PC-3 (cell line): ENCODE measurements at regions not wholly inside any gene's neighbourhood (a gene's known extent, or its start where the extent isn't known, plus 50 kb on each side); places are given as distances from the start of the nearest gene placed in this dataset.

Experiments
- ATAC-seq: fragments of 200-7000 bp; cut with Tn5 transposase; 2 replicates; pipeline ENCODE4 v1.9.1; 2020; ENCODE audit warnings: mild to moderate bottlenecking, moderate library complexity
- BruUV-seq: library from RNA; stranded (reverse); fragments of 400-500 nt; replicated peaks from 2 replicates; lab custom pipeline; 2021; lab: Mats Ljungman, UMichigan
- CTCF ChIA-PET: fragments of 300-600 bp; sonication (Branson Sonifier 250); formaldehyde crosslinking; loops from one replicate; lab custom pipeline; 2022; ENCODE audit warnings: antibody characterized with exemption; lab: Charles Lee
- POLR2A ChIA-PET: fragments of 300-600 bp; sonication (Branson Sonifier 250); formaldehyde crosslinking; loops from one replicate; lab custom pipeline; 2022; ENCODE audit warnings: antibody characterized with exemption; ENCODE audit not compliant: unreplicated experiment; lab: Charles Lee
- DNase-seq: peaks from one replicate; pipeline ENCODE4 v3.0.0-alpha.2; 2015
- H2AFZ ChIP-seq: fragments of 300-600 bp; sonication (generic); 2 replicates; pipeline ENCODE4 v1.6.0; 2016; ENCODE audit warnings: antibody characterized with exemption, low read length
- H3F3A ChIP-seq: fragments of 300-600 bp; sonication (generic); one replicate; pipeline ENCODE4 v1.6.0; 2017; ENCODE audit warnings: antibody characterized with exemption, low read length, control low read depth, mild to moderate bottlenecking; ENCODE audit not compliant: unreplicated experiment
- H3K27ac ChIP-seq: fragments of 300-600 bp; sonication (generic); 2 replicates; pipeline ENCODE4 v1.5.1; 2016; ENCODE audit warnings: mild to moderate bottlenecking, low read length
- H3K27me3 ChIP-seq: fragments of 300-600 bp; sonication (generic); 2 replicates; pipeline ENCODE4 v1.6.1; 2016; ENCODE audit warnings: low read length, mixed read lengths
- H3K36me3 ChIP-seq: fragments of 300-600 bp; sonication (generic); 2 replicates; pipeline ENCODE4 v1.6.1; 2016; ENCODE audit warnings: low read depth, mixed run types, low read length, mixed read lengths
- H3K4me1 ChIP-seq: fragments of 300-600 bp; sonication (generic); 2 replicates; pipeline ENCODE4 v1.5.1; 2016; ENCODE audit warnings: low read length; ENCODE audit not compliant: insufficient read depth
- H3K4me2 ChIP-seq: fragments of 300-600 bp; sonication (generic); 2 replicates; pipeline ENCODE4 v1.6.0; 2016; ENCODE audit warnings: low read length
- H3K4me3 ChIP-seq: fragments of 300-600 bp; sonication (generic); 2 replicates; pipeline ENCODE4 v1.5.1; 2016; ENCODE audit warnings: mild to moderate bottlenecking, low read length, mixed read lengths
- H3K79me2 ChIP-seq: fragments of 300-600 bp; sonication (generic); 2 replicates; pipeline ENCODE4 v1.6.1; 2017; ENCODE audit warnings: low read length, mixed read lengths
- H3K9ac ChIP-seq: fragments of 300-600 bp; sonication (generic); 2 replicates; pipeline ENCODE4 v1.6.0; 2016; ENCODE audit warnings: mild to moderate bottlenecking, low read length
- H3K9me2 ChIP-seq: fragments of 300-600 bp; sonication (generic); replicated peaks from 2 replicates; pipeline ENCODE4 v1.6.1; 2016; ENCODE audit warnings: mixed run types, low read length, mixed read lengths
- H3K9me3 ChIP-seq: fragments of 300-600 bp; sonication (generic); 2 replicates; pipeline ENCODE4 v1.6.1; 2016; ENCODE audit warnings: low read length, mixed read lengths
- H4K20me1 ChIP-seq: fragments of 300-600 bp; sonication (generic); 2 replicates; pipeline ENCODE4 v1.6.1; 2016; ENCODE audit warnings: low read length, mixed read lengths
- CTCF ChIP-seq: fragments of 300-600 bp; sonication (generic); conservative IDR thresholded peaks from 2 replicates; pipeline ENCODE4 v1.5.1; 2017; ENCODE audit warnings: antibody characterized with exemption, low read depth, mild to moderate bottlenecking, low read length
- EZH2 ChIP-seq: fragments of 300-600 bp; sonication (generic); IDR thresholded peaks from one replicate; pipeline ENCODE4 v1.6.1; 2017; ENCODE audit warnings: antibody characterized with exemption, mild to moderate bottlenecking, low read length; ENCODE audit not compliant: unreplicated experiment
- EZH2phosphoT487 ChIP-seq: fragments of 300-600 bp; sonication (generic); IDR thresholded peaks from 2 replicates; pipeline ENCODE4 v1.6.1; 2018; ENCODE audit warnings: mild to moderate bottlenecking, antibody characterized with exemption, low read length, borderline replicate concordance
- intact Hi-C: fragments of 100-400 bp; cut with micrococcal nuclease; formaldehyde crosslinking; loops from 2 replicates; pipeline ENCODE4 v1.9.0; 2023

DNA sequence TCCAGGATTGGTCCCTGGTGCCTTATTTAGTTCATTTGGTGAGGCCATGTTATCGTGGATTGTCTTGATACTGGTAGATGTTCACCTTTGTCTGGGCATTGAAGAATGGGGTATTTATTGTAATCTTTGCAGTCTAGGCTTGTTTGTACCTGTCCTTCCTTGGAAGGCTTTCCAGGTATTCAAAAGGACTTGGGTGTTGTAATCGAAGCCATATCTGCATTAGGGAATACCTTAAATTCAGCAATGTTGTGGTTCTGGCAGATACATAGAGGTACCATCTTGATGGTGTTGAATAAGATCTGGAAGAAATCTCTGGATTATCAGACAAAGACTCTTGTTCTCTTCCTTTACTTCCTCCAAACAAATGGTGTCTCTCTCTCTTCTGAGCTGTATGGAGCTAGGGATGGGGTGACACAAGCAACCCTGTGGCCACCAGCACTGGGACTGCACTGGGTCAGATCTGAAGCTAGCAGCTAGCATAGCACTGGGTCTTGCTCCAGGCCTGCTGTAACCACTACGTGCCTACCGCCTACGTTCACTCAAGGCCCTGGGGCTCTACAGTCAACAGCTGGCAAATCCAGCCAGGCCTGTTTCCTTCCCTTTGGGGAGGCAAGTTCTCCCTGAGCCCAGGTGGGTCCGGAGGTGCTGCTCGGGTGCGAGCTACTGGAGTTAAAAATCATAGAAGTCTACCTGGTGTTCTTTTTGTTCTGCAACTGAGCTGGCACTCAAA, 261.1 kb upstream of the CITED2 start:
- DNase-seq (no peak), ATAC-seq (no peak)
- BruUV-seq, result no TSS peak
- intact Hi-C loops, result no loop called here
- ChIA-PET POLR2A (no interaction called here), CTCF (no interaction called here)
- H2AFZ ChIP-seq, result no peak overlapping the region
- H3K9me3 ChIP-seq, result no peaks in the 10 kb centered on the region
- no peak overlapping the region for H3K4me3 ChIP-seq
- H3K27me3 ChIP-seq, result no peaks in the 10 kb centered on the region
- H3K4me2 ChIP-seq, result no peak overlapping the region
- no peak overlapping the region for H3K9ac ChIP-seq
- no peaks in the 10 kb centered on the region for H4K20me1 ChIP-seq
- H3F3A ChIP-seq, result no peaks in the 10 kb centered on the region
- no peaks in the 10 kb centered on the region for H3K9me2 ChIP-seq
- TF ChIP-seq EZH2 (no peak), CTCF (no peak), EZH2phosphoT487 (no peak)
- no peak overlapping the region for H3K27ac ChIP-seq
- no peaks in the 10 kb centered on the region for H3K4me1 ChIP-seq
- H3K36me3 ChIP-seq, result no peaks in the 10 kb centered on the region
- no peaks in the 10 kb centered on the region for H3K79me2 ChIP-seq

- Histone ChIP-seq H3K27ac (no peak overlapping the region), H3K9ac (no peak overlapping the region), H4K20me1 (no peaks in the 10 kb centered on the region), H3K9me2 (no peaks in the 10 kb centered on the region), H3K4me2 (no peak overlapping the region), H3F3A (no peaks in the 10 kb centered on the region), H3K36me3 (no peaks in the 10 kb centered on the region), H2AFZ (no peak overlapping the region), H3K9me3 (no peaks in the 10 kb centered on the region), H3K4me1 (no peaks in the 10 kb centered on the region), H3K4me3 (no peak overlapping the region), H3K27me3 (no peaks in the 10 kb centered on the region), H3K79me2 (no peaks in the 10 kb centered on the region)
- ChIA-PET POLR2A (no interaction called here), CTCF (no interaction called here)
- ATAC-seq (no peak), DNase-seq (no peak)
- TF ChIP-seq EZH2 (no peak), CTCF (no peak), EZH2phosphoT487 (no peak)
- BruUV-seq, result no TSS peak
- intact Hi-C loops, result no loop called here
Measured at GRCh38 chr6:139632840-139633239, 258.4 kb upstream of the CITED2 start.

DNA sequence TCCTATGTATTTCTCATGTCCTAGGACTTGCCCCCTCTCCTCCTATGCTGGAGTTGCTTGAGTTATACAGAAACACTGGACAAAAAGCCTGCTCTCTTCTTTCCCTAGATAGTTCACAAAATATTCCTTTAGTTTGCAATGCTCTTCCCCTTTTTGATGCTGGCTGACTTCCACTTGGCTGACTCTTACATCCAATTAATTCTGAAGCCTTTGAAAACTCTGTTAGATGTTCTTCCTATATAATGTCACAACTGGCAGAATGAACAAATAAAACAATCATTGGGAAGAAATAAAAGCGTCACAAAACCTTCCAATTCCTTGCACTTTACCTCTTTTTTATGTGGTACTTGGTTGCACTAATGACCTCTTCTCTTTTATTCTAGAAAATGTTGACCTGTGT, 253.8 kb upstream of the CITED2 start:
- intact Hi-C loops, result no loop called here
- H3K4me3 ChIP-seq, result no peak overlapping the region
- ChIA-PET POLR2A (no interaction called here), CTCF (no interaction called here)
- no peak for ATAC-seq
- no TSS peak for BruUV-seq
- H3K4me1 ChIP-seq, result no peaks in the 10 kb centered on the region
- H3K36me3 ChIP-seq, result no peaks in the 10 kb centered on the region
- H3K4me2 ChIP-seq, result no peak overlapping the region
- H3K9me3 ChIP-seq, result no peaks in the 10 kb centered on the region
- no peaks in the 10 kb centered on the region for H4K20me1 ChIP-seq
- H3F3A ChIP-seq, result no peaks in the 10 kb centered on the region
- no peak overlapping the region for H3K27ac ChIP-seq
- no peak for TF ChIP-seq EZH2
- no peak for TF ChIP-seq EZH2phosphoT487
- no peak for TF ChIP-seq CTCF
- H3K9me2 ChIP-seq, result no peaks in the 10 kb centered on the region
- H3K9ac ChIP-seq, result no peak overlapping the region
- H2AFZ ChIP-seq, result no peak overlapping the region
- no peaks in the 10 kb centered on the region for H3K27me3 ChIP-seq
- H3K79me2 ChIP-seq, result no peaks in the 10 kb centered on the region
- DNase-seq, result no peak
